Adrenal gland (tissue), 9 donors: ENCODE measurements at regions not wholly inside any gene's neighbourhood (a gene's known extent, or its start where the extent isn't known, plus 50 kb on each side); places are given as distances from the start of the nearest gene placed in this dataset.

ENCODE experiments used
- DNase-seq, 7 donors: peaks; one replicate each; pipeline ENCODE4 v3.0.0-alpha.2; 2019 to 2020
- H3K27ac ChIP-seq, 5 donors: fragments of 200-600 bp; sonication (generic) in 4 of 5; 1 replicate in 3 of 5; 2 replicates in 2 of 5; pipeline versions ENCODE4 v1.5.1 to v1.8.0; 2016 to 2020; ENCODE audit warnings: mild to moderate bottlenecking in 1 of 5
- H3K27me3 ChIP-seq: fragments of 200-600 bp; 2 replicates; pipeline ENCODE4 v1.8.0; 2021
- H3K36me3 ChIP-seq, 2 donors: fragments of 200-600 bp; replicated peaks in 1 of 2; 1 replicate in 1 of 2; 2 replicates in 1 of 2; pipeline versions ENCODE4 v1.5.1 to v1.8.0; 2018 to 2022
- H3K4me1 ChIP-seq, 2 donors: fragments of 200-600 bp; replicated peaks in 1 of 2; 1 replicate in 1 of 2; 2 replicates in 1 of 2; pipeline versions ENCODE4 v1.5.1 to v1.8.0; 2018 to 2021
- H3K4me3 ChIP-seq, 4 donors: fragments of 200-600 bp; sonication (generic) in 3 of 4; one replicate each; pipeline ENCODE4 v1.5.1; 2016 to 2018
- H3K9me3 ChIP-seq, 3 donors: fragments of 200-600 bp; sonication (generic) in 1 of 3; replicated peaks in 1 of 3; 1 replicate in 2 of 3; 2 replicates in 1 of 3; pipeline versions ENCODE4 v1.5.1 to v1.8.0; 2016 to 2021
- CTCF ChIP-seq, 6 experiments: fragments of 450-650 bp in 4 of 6; fragments of 200-600 bp in 2 of 6; sonication (generic) in 1 of 6; IDR thresholded peaks; 1 replicate in 5 of 6; 2 replicates in 1 of 6; pipeline versions ENCODE4 v1.5.1 to v1.8.0; 2016 to 2021; ENCODE audit warnings: antibody characterized with exemption in 6 of 6, mild to moderate bottlenecking in 2 of 6, moderate library complexity in 1 of 6
- POLR2A ChIP-seq, 2 donors: fragments of 450-650 bp; IDR thresholded peaks; one replicate each; pipeline ENCODE4 v1.6.1; 2017; ENCODE audit warnings: antibody characterized with exemption in 2 of 2, mild to moderate bottlenecking in 2 of 2, moderate library complexity in 1 of 2
- WGBS, 4 donors: extraction: QIAGEN DNeasy Blood & Tissue Kit in 2 of 4; methylation state at CpG; one replicate each; pipeline versions ENCODE4 v1.1.5 to v1.1.7; 2013 to 2017; 5-methylcytosine and 5-hydroxymethylcytosine counted together
- intact Hi-C, 2 donors: fragments of 100-400 bp; cut with DNase I; formaldehyde crosslinking; loops; one replicate each; pipeline versions ENCODE4 v1.14.1 to v1.15.0; 2022 to 2023
- donor health status: healthy with polysubstance abuse.
- donor health status: Bipolar disorder and iron deficiency.
- donor health status: DM: yes; HTN: yes; CAD: no.
- donor health status: DM: no; HTN: no; CAD: no.
- donor health status: DM: no; HTN: no; CAD: no.

DNA sequence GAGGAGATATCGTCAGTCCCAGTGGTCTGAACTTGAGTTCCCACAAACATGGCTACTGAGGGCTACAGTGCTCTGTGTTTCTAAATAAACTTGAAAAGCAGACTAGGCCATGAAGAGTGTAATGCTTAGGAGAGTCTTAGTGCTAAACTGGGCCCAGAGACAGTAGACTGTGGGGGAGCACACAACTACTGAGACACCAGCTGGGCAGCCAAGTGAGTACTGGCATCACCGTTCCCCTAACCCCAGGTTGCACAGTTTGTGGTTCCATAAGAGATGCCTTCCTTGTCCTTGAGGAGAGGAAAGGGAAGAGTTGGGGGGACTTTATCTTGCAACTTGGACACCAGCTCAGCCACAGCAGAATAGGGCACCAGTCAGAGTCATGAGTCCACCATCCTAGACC lies 172.1 kb upstream of the DMRTA1 start:
- DNase-seq = no peak
- WGBS, 4 donors = 91 to 96% (median 93%) methylated on average over 2 of the region's 2 CpGs
- Histone ChIP-seq H3K9me3 (no peaks in the 10 kb centered on the region), H3K36me3 (no peaks in the 10 kb centered on the region), H3K4me1 (no peaks in the 10 kb centered on the region), H3K27me3 (no peaks in the 10 kb centered on the region), H3K4me3 (no peak overlapping the region), H3K27ac (no peak overlapping the region)
- TF ChIP-seq CTCF (IDR thresholded peaks at IDR 0.05) (no peak), POLR2A (IDR thresholded peaks at IDR 0.05) (no peak)
- intact Hi-C loops = no loop called here

DNA sequence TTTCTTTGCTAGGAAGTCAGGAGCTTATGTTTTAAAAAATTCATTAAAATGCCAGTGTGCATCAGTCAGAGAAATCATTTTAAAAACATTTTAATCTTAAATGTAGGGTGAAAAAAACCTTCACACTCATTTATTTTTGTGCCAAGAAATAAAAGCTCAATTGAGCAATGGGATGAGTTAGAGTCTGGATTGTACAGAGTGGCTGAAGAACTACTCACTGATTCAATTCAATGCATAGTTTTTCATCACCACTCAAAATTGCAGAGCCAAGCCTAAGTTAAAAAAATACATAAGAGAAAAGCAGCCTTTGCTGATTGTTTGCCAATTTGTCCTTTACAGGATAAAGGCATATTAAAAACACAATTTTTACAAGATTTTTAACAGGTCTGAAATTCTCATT lies 168.2 kb upstream of the DMRTA1 start:
- Histone ChIP-seq H3K36me3 (no peaks in the 10 kb centered on the region), H3K27me3 (no peaks in the 10 kb centered on the region), H3K9me3 (no peaks in the 10 kb centered on the region), H3K4me3 (no peak overlapping the region), H3K4me1 (no peaks in the 10 kb centered on the region), H3K27ac (no peak overlapping the region)
- intact Hi-C loops = no loop called here
- DNase-seq = no peak
- TF ChIP-seq CTCF (IDR thresholded peaks at IDR 0.05) (no peak), POLR2A (IDR thresholded peaks at IDR 0.05) (no peak)

DNA sequence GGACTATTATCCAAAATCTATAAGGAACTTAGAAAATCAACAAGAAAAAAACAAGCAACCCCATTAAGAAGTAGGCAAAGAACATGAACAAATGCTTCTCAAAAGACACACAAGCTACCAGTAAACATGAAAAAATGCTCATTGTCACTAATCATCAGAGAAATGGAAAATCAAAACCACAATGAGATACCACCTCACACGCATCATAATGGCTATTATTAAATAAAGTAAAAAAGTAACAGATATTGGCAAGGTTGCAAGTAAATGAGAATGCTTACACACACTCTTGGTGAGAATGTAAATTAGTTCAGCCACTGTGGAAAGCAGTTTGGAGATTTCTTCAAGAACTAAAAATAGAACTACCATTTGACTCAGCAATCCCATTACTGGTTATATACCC lies 167.0 kb upstream of the DMRTA1 start:
- intact Hi-C loops = no loop called here
- TF ChIP-seq POLR2A (IDR thresholded peaks at IDR 0.05) (no peak), CTCF (IDR thresholded peaks at IDR 0.05) (no peak)
- Histone ChIP-seq H3K4me3 (no peak overlapping the region), H3K27me3 (no peaks in the 10 kb centered on the region), H3K36me3 (no peaks in the 10 kb centered on the region), H3K27ac (no peak overlapping the region), H3K9me3 (no peaks in the 10 kb centered on the region), H3K4me1 (no peaks in the 10 kb centered on the region)
- 88 to 93% (median 90%) methylated on average over 1 of the region's 1 CpG for WGBS, 4 donors
- no peak for DNase-seq

DNA sequence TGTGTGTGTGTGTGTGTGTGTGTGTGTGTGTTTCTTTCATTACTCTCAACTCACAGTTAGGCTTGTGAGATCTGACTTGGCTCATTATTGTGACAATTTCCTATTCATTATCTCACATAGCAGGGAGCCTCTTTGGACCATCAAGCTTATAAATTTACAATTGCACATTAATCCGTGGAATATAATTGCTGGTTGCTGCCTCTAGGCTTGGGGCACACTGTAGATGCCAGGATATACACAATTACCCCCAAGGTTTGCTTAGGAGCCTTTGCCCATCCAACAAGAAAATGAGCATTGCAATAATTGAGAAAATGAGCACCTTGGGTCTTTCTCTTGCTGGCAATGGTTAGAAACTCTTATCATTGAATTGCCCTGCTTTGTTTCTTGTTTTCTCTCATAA lies 161.6 kb upstream of the DMRTA1 start:
- no peaks in the 10 kb centered on the region for H3K36me3 ChIP-seq

More for the DNA sequence above, 161.6 kb upstream of the DMRTA1 start:
- no peak for DNase-seq
- WGBS, 4 donors = 32 to 60% (median 56%) methylated on average over 1 of the region's 1 CpG
- intact Hi-C loops = no loop called here
- Histone ChIP-seq H3K27ac (no peak overlapping the region), H3K9me3 (no peaks in the 10 kb centered on the region), H3K4me1 (no peaks in the 10 kb centered on the region), H3K27me3 (no peaks in the 10 kb centered on the region), H3K4me3 (no peak overlapping the region)
- no peak for TF ChIP-seq POLR2A (IDR thresholded peaks at IDR 0.05)
- no peak for TF ChIP-seq CTCF (IDR thresholded peaks at IDR 0.05)
